H9 (cell line): ENCODE measurements at regions not wholly inside any gene's neighbourhood (a gene's known extent, or its start where the extent isn't known, plus 50 kb on each side); places are given as distances from the start of the nearest gene placed in this dataset.

Source experiments
- DNase-seq: peaks from one replicate; pipeline ENCODE4 v3.0.0-alpha.2; 2017
- H2AFZ ChIP-seq: one replicate; pipeline ENCODE4 v1.6.1; 2013; ENCODE audit warnings: mild to moderate bottlenecking, low read length, control low read depth, moderate library complexity
- H2AK5ac ChIP-seq: 2 replicates; pipeline ENCODE4 v1.6.1; 2013; ENCODE audit warnings: low read length, control low read depth, mixed read lengths; ENCODE audit not compliant: insufficient read length
- H2BK120ac ChIP-seq: one replicate; pipeline ENCODE4 v1.6.1; 2013; ENCODE audit warnings: low read depth, mild to moderate bottlenecking, low read length, control low read depth, inconsistent platforms; ENCODE audit not compliant: poor library complexity, severe bottlenecking
- H2BK12ac ChIP-seq: 2 replicates; pipeline ENCODE4 v1.6.1; 2013; ENCODE audit warnings: low read length, control low read depth, mixed read lengths, low read depth; ENCODE audit not compliant: insufficient read length
- H2BK15ac ChIP-seq: 2 replicates; pipeline ENCODE4 v1.6.1; 2013; ENCODE audit warnings: low read depth, low read length, control low read depth
- H2BK20ac ChIP-seq: one replicate; pipeline ENCODE4 v1.6.1; 2013; ENCODE audit warnings: low read depth, mild to moderate bottlenecking, low read length, control low read depth, inconsistent platforms; ENCODE audit not compliant: poor library complexity, severe bottlenecking
- H2BK5ac ChIP-seq: 2 replicates; pipeline ENCODE4 v1.6.1; 2013; ENCODE audit warnings: low read length, control low read depth, mixed read lengths; ENCODE audit not compliant: insufficient read length
- H3K14ac ChIP-seq: 2 replicates; pipeline ENCODE4 v1.6.1; 2013; ENCODE audit warnings: low read length, control low read depth; ENCODE audit not compliant: insufficient read depth
- H3K18ac ChIP-seq: 2 replicates; pipeline ENCODE4 v1.6.1; 2013; ENCODE audit warnings: low read depth, mild to moderate bottlenecking, mixed read lengths, low read length, control low read depth; ENCODE audit not compliant: insufficient read length
- H3K23ac ChIP-seq: 2 replicates; pipeline ENCODE4 v1.6.1; 2013; ENCODE audit warnings: low read length, control low read depth, mixed read lengths, low read depth; ENCODE audit not compliant: insufficient read length
- H3K23me2 ChIP-seq: 2 replicates; pipeline ENCODE4 v1.6.1; 2013; ENCODE audit warnings: low read depth, mild to moderate bottlenecking, mixed read lengths, low read length, control low read depth; ENCODE audit not compliant: insufficient read length, poor library complexity, severe bottlenecking
- H3K27ac ChIP-seq: 2 replicates; pipeline ENCODE4 v1.5.1; 2013; ENCODE audit warnings: low read length, control low read depth, mixed read lengths, low read depth; ENCODE audit not compliant: insufficient read length
- H3K27me3 ChIP-seq: 2 replicates; pipeline ENCODE4 v1.6.1; 2013; ENCODE audit warnings: low read length, control low read depth, inconsistent platforms; ENCODE audit not compliant: insufficient read depth
- H3K4ac ChIP-seq: 2 replicates; pipeline ENCODE4 v1.6.1; 2013; ENCODE audit warnings: low read depth, mild to moderate bottlenecking, control low read depth, inconsistent platforms, low read length, moderate library complexity
- H3K4me1 ChIP-seq: 2 replicates; pipeline ENCODE4 v1.6.1; 2013; ENCODE audit warnings: low read length, control low read depth, inconsistent platforms; ENCODE audit not compliant: insufficient read depth
- H3K4me2 ChIP-seq: 2 replicates; pipeline ENCODE4 v1.6.1; 2013; ENCODE audit warnings: low read length, control low read depth, mixed read lengths; ENCODE audit not compliant: insufficient read length, insufficient read depth
- H3K56ac ChIP-seq: 2 replicates; pipeline ENCODE4 v1.6.1; 2013; ENCODE audit warnings: low read depth, mild to moderate bottlenecking, mixed read lengths, low read length, control low read depth; ENCODE audit not compliant: insufficient read length
- H3K79me1 ChIP-seq: 2 replicates; pipeline ENCODE4 v1.6.1; 2013; ENCODE audit warnings: low read depth, mild to moderate bottlenecking, moderate library complexity, low read length, control low read depth, inconsistent platforms; ENCODE audit not compliant: insufficient read depth, poor library complexity, severe bottlenecking
- H3K79me2 ChIP-seq: 2 replicates; pipeline ENCODE4 v1.6.1; 2013; ENCODE audit warnings: low read length, control low read depth, inconsistent platforms; ENCODE audit not compliant: insufficient read depth
- H3K9ac ChIP-seq: 2 replicates; pipeline ENCODE4 v1.6.1; 2013; ENCODE audit warnings: low read length, control low read depth, mixed read lengths; ENCODE audit not compliant: insufficient read length; ENCODE audit errors: extremely low read depth
- H3K9me3 ChIP-seq: one replicate; pipeline ENCODE4 v1.6.1; 2013; ENCODE audit warnings: low read depth, low read length, inconsistent platforms; ENCODE audit not compliant: control insufficient read depth
- H3T11ph ChIP-seq: one replicate; pipeline ENCODE4 v1.6.1; 2013; ENCODE audit warnings: mild to moderate bottlenecking, low read length, control low read depth, inconsistent platforms
- H4K20me1 ChIP-seq: one replicate; pipeline ENCODE4 v1.6.1; 2013; ENCODE audit not compliant: control insufficient read depth, insufficient read length, insufficient read depth
- H4K5ac ChIP-seq: 2 replicates; pipeline ENCODE4 v1.6.1; 2013; ENCODE audit warnings: low read depth, mild to moderate bottlenecking, mixed read lengths, low read length, control low read depth; ENCODE audit not compliant: insufficient read length
- H4K8ac ChIP-seq: replicated peaks from 2 replicates; pipeline ENCODE4 v1.6.1; 2013; ENCODE audit warnings: low read length, control low read depth, mixed read lengths, low read depth; ENCODE audit not compliant: insufficient read length
- H4K91ac ChIP-seq: 2 replicates; pipeline ENCODE4 v1.6.1; 2013; ENCODE audit warnings: low read depth, mild to moderate bottlenecking, moderate library complexity, mixed read lengths, low read length, control low read depth; ENCODE audit not compliant: insufficient read length
- H3K27ac Mint-ChIP-seq, 3 experiments: 2 replicates in 2 of 3; 3 replicates in 1 of 3; pipeline ENCODE4 v1.8.0; 2020 to 2021; ENCODE audit warnings: mixed read lengths in 3 of 3, mild to moderate bottlenecking in 1 of 3, moderate library complexity in 1 of 3
- H3K27me3 Mint-ChIP-seq: 2 replicates; pipeline ENCODE4 v1.8.0; 2021; ENCODE audit warnings: low read depth, mild to moderate bottlenecking, moderate library complexity, mixed read lengths
- H3K36me3 Mint-ChIP-seq, 3 experiments: 2 replicates in 2 of 3; 3 replicates in 1 of 3; pipeline ENCODE4 v1.8.0; 2020 to 2021; ENCODE audit warnings: low read depth in 3 of 3, mixed read lengths in 3 of 3; ENCODE audit not compliant: insufficient read depth in 1 of 3
- H3K4me1 Mint-ChIP-seq, 2 experiments: 2 replicates each; pipeline ENCODE4 v1.8.0; 2020; ENCODE audit warnings: mixed read lengths in 2 of 2
- H3K4me3 Mint-ChIP-seq, 2 experiments: 2 replicates in 1 of 2; 3 replicates in 1 of 2; pipeline ENCODE4 v1.8.0; 2020 to 2021; ENCODE audit warnings: mild to moderate bottlenecking in 2 of 2, mixed read lengths in 2 of 2, moderate library complexity in 1 of 2
- H3K9me3 Mint-ChIP-seq, 2 experiments: 2 replicates in 1 of 2; 3 replicates in 1 of 2; pipeline ENCODE4 v1.8.0; 2020; ENCODE audit warnings: mild to moderate bottlenecking in 2 of 2, mixed read lengths in 2 of 2, moderate library complexity in 1 of 2
- CTCF ChIP-seq: fragments of 200-600 bp; sonication (generic); conservative IDR thresholded peaks from 3 replicates; pipeline ENCODE4 v1.8.0; 2021; ENCODE audit warnings: antibody characterized with exemption, mild to moderate bottlenecking
- WGBS: extraction: QIAGEN DNeasy Blood & Tissue Kit; methylation state at CpG from one replicate; pipeline ENCODE4 v1.1.7; 2013; ENCODE audit warnings: missing lambda C conversion rate, low lambda C conversion rate, mixed read lengths; ENCODE audit not compliant: insufficient read length; ENCODE audit errors: extremely low coverage; 5-methylcytosine and 5-hydroxymethylcytosine counted together

GRCh38 chr10:125281091-125281490, 120.7 kb upstream of the CTBP2 start:
- Histone ChIP-seq H4K20me1 (no peaks in the 10 kb centered on the region), H3K18ac (no peak overlapping the region), H3K27me3 (no peaks in the 10 kb centered on the region), H3K4me2 (no peak overlapping the region), H3T11ph (no peak overlapping the region), H3K56ac (no peak overlapping the region), H3K23ac (no peak overlapping the region), H2AK5ac (no peak overlapping the region), H2BK5ac (no peak overlapping the region), H3K4ac (no peak overlapping the region), H2BK15ac (no peak overlapping the region), H4K91ac (no peak overlapping the region), H2BK120ac (no peak overlapping the region), H3K14ac (no peak overlapping the region), H3K27ac (no peak overlapping the region), H4K8ac (no peak overlapping the region), H2AFZ (no peak overlapping the region), H2BK12ac (no peak overlapping the region), H3K79me2 (no peaks in the 10 kb centered on the region), H3K4me1 (no peaks in the 10 kb centered on the region), H3K79me1 (no peaks in the 10 kb centered on the region), H3K9ac (no peak overlapping the region), H3K23me2 (no peaks in the 10 kb centered on the region), H4K5ac (no peak overlapping the region), H3K9me3 (no peaks in the 10 kb centered on the region), H2BK20ac (no peak overlapping the region)
- peaks cover 0 to 3% of the 10 kb centered on the region in 2 experiments; a peak in 1 of 4 replicates for H3K4me1 Mint-ChIP-seq
- H3K4me3 Mint-ChIP-seq = no peak overlapping the region
- DNase-seq = no peak
- WGBS = no CpG with 5 or more reads among the region's 6 CpGs
- peaks cover 32% of the 10 kb centered on the region for H3K27me3 Mint-ChIP-seq
- H3K9me3 Mint-ChIP-seq = peaks cover 2 to 4% of the 10 kb centered on the region in 2 experiments
- no peak overlapping the region for H3K27ac Mint-ChIP-seq
- H3K36me3 Mint-ChIP-seq = peaks cover under 1 to 2% (median under 1%) of the 10 kb centered on the region in 3 experiments; a peak in 6 of 7 replicates
- TF ChIP-seq CTCF = no peak
